Activated T-cell treated with anti-CD3 and anti-CD28 coated beads for 1 hour (primary cell): ENCODE measurements at regions not wholly inside any gene's neighbourhood (a gene's known extent, or its start where the extent isn't known, plus 50 kb on each side); places are given as distances from the start of the nearest gene placed in this dataset.
"Not testable (repeated sequence)": the region's sequence is repeated elsewhere in the genome, so short reads cannot be mapped to it uniquely, and the experiment has no call there.

Experiments
- DNase-seq: peaks from one replicate; pipeline ENCODE4 v3.0.0-alpha.2; 2020; ENCODE audit warnings: low read depth

- no peak for DNase-seq
These were observed 270.9 kb upstream of the SPTLC3 start for GRCh38 chr20:12737900-12738299.

DNA sequence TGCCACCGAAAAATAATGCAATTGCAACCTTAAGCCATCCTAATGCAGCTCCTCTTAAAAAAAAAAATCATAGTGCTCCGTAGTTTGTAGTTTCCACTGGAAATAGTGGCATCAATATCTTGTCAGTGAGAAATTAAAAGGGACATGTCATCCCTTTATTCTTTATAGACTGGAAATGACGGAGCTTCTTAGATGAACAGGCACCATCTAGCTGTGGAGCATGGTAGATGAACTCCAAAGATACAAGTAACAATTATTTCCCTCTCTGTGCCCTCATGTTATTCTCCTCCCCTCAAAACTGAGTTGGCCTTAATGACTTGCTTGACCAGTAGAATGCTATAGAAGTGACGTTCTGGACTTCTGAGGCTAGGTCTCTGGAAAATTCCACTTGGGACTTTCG, 268.1 kb upstream of the SPTLC3 start:
- DNase-seq: no peak

DNA sequence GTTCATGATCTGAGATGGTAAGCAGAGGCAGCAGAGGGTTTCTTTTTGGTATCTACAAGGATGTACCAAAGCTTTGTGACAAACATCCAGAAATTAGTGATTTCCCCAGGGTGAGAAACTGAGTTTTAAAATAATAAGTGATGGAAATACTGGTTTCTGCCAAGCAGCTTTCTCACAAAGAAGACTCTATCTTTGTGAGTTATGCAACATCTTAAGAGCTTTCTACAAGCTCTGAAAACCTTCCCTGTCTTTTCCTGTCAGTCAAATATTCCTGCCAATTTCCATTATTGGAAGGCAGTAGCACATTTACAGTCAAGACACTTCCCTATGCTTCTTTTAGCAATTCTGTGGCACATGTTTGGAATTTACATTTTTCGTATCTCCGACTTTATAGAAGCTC, 264.7 kb upstream of the SPTLC3 start:
- DNase-seq: no peak

DNA sequence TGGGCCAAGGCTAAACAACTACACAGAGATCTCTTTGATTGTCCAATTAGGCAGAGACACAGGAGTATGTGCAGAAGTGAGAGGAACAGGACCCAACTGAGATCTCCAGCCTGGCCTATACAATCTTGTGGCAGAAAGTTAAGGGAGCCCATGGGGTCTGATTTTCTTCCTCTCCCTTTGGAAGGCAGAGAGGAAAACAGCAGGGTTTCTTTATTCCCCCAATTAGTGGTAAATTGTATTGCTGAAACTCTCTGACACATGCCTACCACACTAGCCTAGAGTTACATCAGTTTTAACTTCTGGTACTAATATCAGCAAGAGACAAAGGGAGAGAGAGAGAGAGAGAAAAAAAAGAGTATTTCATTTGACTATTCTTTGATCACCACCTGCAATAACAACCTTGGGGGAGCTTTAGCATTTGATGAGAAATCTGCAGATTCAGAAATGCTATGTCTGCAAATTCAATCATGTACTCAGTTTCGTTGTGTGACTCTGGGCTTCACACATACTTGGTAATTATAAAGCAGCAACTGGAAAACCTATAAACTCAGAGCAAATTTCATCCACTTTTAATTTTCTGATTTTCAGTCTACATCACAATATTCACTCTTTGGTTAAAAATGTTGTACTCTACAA, 260.3 kb upstream of the SPTLC3 start:
- no peak for DNase-seq

GRCh38 chr20:12750221-12750620, 258.6 kb upstream of the SPTLC3 start:
- no peak for DNase-seq

- DNase-seq: not testable (repeated sequence)
These were observed 255.7 kb upstream of the SPTLC3 start for GRCh38 chr20:12752900-12753693.

- DNase-seq: not testable (repeated sequence)
These were observed 255.0 kb upstream of the SPTLC3 start for GRCh38 chr20:12753742-12754141.

- DNase-seq: not testable (repeated sequence)
These were observed 249.3 kb upstream of the SPTLC3 start for GRCh38 chr20:12759493-12759892.

DNA sequence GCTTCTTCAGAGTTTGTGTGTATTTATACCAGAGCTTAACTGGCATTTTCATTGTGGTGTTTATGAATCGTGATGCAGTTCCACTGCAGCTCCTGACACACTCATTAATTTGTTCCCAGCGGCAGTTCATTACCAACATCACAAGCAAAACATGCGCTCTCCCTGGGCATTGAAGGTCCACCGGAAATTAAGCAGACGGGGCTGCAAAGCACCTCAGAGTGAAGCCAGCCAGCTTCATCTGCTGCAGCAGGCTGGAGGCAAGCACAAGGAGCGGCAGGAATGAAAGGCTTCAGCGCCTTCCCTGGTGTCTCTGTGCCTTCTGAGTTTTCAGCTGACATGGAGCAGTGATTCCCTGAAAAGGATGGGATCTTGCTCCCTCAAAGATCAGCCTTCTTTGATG, 246.0 kb upstream of the SPTLC3 start:
- no peak for DNase-seq

DNA sequence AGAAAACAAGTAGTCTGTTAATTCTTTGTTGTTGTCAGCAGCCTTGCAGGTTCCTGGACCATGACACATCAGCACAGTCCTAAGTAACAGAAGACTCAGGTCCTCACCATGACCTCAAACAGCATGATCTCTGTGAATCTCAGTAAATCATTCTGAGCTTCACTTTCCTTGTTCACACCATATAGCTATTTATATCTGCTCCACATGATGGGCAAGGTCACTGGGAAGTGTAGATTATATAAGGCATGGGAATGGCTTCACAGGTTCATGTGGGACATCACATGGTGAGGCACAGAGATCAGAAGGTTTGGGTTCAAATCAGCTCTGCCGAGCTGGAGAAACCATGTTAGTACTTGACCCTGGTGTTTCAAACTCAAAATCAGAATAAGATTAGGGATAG, 245.4 kb upstream of the SPTLC3 start:
- DNase-seq: no peak

DNA sequence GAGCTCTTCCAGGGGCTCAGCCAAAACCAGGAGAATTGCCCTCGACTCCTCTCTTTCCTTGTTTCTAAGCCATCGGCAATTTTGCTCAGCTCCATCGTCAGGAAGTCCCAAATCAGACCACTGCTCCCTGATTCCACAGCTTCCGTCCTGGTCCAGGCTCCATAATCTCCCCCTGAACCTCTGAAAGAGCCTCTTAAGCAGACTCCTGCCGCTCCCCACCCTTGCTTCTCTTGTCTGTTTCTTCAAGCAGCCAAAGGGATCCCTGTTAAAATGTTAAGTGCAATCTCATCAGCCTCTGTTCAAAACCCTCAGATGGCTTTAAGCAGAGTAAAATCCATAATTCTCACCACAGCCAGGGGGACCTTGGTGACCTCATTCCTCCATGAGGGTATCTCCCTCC, 244.7 kb upstream of the SPTLC3 start:
- DNase-seq: no peak

DNA sequence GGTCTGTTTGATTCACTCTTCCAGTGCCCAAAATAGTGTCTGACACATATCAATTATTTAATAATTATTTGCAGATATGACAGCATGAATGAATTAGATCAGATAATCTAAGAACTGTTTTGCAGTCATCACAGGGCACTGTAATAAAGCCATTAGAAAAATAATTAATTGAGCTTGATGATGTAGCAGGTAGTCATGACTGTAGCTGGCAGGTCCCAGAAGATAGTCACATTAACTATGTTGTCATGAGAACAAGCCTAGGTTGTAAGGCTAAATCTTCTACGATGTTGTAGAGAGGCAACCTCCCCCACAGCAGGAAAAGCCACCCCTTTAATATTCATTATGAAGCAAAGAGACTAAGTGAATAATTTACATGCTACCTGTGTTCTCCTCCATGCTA, 243.9 kb upstream of the SPTLC3 start:
- no peak for DNase-seq

DNA sequence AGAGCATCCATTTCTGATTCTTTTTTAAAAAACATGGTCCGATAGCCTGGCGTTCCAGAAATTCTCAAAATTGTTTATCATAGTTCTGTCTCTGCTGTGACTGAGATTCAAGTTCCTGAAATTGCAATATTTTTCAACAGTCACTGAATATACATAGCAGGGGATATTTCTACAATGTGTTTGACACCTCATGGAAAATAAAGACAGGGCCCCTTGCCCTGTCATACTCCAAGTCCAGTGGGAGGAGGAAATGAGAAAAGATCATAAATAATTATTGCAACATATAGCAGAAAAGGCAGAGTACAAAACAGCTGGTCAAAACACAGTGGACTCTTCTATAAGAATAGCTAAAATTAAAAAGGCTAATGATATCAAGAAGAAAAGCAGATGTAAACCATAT, 234.8 kb upstream of the SPTLC3 start:
- no peak for DNase-seq

- no peak for DNase-seq
These were observed 233.7 kb upstream of the SPTLC3 start for GRCh38 chr20:12775041-12775440.

DNA sequence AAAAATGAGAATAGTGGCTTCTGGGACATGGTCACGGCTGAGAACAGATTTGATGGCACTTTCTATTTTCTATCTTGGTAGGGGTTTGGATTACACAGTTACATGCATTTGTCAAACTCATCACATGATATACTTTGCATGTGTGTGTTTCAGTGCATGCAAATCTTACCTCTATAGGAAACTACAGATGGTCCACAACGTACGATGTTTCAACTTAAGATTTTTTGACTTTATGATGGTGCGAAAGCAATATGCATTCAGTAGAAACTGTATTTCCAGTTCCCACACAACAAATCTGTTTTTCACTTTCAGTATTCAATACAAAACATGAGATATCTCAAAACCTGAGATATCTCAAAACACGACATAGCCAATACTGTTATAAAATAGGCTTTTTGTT, 231.8 kb upstream of the SPTLC3 start:
- DNase-seq: no peak

- no peak for DNase-seq
These were observed 222.5 kb upstream of the SPTLC3 start for GRCh38 chr20:12786276-12786675.

GRCh38 chr20:12788632-12789299, 220.0 kb upstream of the SPTLC3 start:
- DNase-seq: no peak

DNA sequence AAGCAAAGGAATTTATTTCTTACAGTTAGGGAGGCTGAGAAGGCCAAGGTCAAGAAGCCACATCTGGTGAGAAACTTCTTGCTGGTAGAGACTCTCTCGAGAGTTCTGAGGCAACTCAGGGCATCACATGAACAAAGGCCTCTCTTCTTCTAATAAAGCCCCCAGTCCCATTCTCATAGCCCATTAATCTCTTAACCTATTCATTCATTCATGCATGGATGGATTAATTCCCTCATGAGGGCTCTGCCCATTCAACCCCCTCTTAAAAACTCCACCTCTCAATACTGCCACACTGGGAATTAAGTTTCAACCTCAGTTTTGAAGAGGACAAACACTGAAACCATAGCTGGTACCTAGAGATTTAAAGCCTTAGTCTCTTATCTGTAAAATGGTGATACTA, 217.9 kb upstream of the SPTLC3 start:
- DNase-seq: no peak

DNA sequence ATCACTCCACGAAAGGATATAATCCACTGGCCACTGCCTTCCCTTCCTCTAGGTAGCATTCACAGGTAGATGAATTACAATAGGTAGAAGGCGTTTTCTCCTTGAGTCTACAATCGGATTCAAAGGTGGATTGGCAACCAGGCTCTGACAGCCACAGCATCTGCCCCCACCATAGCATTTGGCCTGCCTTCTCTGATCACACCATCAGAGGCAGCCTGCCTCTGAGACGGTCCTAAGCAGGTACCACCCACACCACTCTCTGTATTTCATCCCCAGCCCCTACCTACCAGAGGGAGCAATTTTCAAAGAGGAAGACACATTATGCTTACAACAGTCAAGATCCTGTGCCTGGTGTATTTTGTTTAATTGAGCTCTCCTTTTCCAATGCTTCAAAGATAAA, 210.5 kb upstream of the SPTLC3 start:
- no peak for DNase-seq

DNA sequence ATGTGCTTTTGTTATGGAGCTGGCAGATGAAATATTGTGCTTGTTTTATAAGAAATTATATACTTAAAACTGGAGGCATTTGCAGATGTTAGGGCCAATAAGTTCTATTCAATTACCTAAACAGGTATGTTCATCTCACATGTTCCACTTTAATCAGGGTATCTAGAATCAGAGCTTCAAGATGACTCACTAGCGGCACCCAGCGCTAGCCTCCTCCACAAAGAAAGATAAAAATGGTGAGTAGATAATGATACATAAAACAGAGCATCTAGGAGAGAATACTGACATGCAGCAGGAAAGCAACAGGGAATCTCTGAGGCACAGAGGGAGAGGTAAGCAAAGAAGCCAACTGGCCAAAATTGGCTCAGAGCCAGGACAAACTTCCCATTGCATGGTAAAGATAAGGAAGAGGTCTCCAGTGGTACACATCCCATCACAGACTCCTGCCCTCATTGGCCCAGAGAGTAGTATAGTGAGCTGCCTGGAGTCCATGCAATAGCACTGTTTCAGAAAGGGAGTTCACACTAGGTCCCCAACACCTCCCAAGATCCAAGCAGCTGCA, 200.7 kb upstream of the SPTLC3 start:
- no peak for DNase-seq

- DNase-seq: no peak
These were observed 193.5 kb upstream of the SPTLC3 start for GRCh38 chr20:12815231-12815768.

DNA sequence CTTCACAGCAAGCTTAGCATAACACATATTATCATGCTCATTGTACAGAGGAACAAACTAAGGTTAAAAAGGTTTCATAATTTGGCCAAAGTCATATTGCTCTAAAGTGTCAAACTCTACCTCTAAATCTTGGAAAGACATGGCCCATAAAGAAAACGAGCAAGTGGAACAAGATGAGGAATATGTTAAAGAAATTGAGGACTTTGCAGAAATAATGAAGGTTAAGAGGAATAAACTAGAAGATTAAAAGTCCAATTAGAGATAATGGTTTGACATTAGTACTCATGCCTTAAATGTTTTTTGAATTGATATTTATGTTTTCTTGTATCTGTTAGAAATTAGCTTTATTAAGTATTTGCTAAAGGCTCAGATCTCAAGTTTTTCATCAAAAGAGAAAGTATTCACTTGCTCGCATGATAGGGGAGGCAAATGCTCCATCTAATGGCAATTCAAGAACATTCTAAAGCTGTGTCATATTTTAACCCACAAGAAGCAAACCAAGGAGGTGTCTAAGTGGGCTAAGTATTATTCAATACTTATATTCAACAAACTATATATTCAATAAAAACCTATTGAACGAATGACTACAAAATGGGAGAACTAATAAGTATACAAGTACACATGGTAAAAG, 192.9 kb upstream of the SPTLC3 start:
- DNase-seq: no peak
